SK-N-SH (cell line): ENCODE measurements at regions not wholly inside any gene's neighbourhood (a gene's known extent, or its start where the extent isn't known, plus 50 kb on each side); places are given as distances from the start of the nearest gene placed in this dataset.

ENCODE experiments used
- CTCF ChIA-PET: fragments of 300-600, 350-600 bp; formaldehyde crosslinking; extraction: SDS; loops from one replicate; lab custom pipeline; 2021; lab: Yijun Ruan, JAX
- POLR2A ChIA-PET: fragments of 350-600 bp; sonication (Branson Sonifier 250); formaldehyde crosslinking; extraction: SDS; loops from one replicate; lab custom pipeline; 2020; ENCODE audit warnings: antibody characterized with exemption, inconsistent platforms; lab: Yijun Ruan, JAX
- DNase-seq: peaks from one replicate; pipeline ENCODE4 v3.0.0; 2012
- H2AFZ ChIP-seq: fragments of 200-600 bp; sonication (generic); 2 replicates; pipeline ENCODE4 v1.8.1; 2016; ENCODE audit warnings: antibody characterized with exemption, mild to moderate bottlenecking, low read depth
- H3F3A ChIP-seq: fragments of 200-600 bp; sonication (generic); replicated peaks from 2 replicates; pipeline ENCODE3; 2016; ENCODE audit warnings: antibody characterized with exemption, mild to moderate bottlenecking; ENCODE audit not compliant: insufficient read depth
- H3K27ac ChIP-seq, 2 experiments: fragments of 200-500 bp in 1 of 2; fragments of 200-600 bp in 1 of 2; sonication (Bioruptor generic) in 1 of 2; sonication (generic), shearing (Covaris generic) in 1 of 2; 2 replicates each; pipeline versions ENCODE4 v1.5.1 to v1.6.1; 2014 to 2016; ENCODE audit warnings: low read depth in 2 of 2, inconsistent platforms in 1 of 2, low read length in 1 of 2, mild to moderate bottlenecking in 1 of 2, mixed read lengths in 1 of 2
- H3K27me3 ChIP-seq: fragments of 200-600 bp; sonication (generic), shearing (Covaris generic); 2 replicates; pipeline ENCODE4 v1.6.1; 2016; ENCODE audit warnings: mixed run types; ENCODE audit not compliant: insufficient read depth
- H3K36me3 ChIP-seq, 2 experiments: fragments of 200-500 bp in 1 of 2; fragments of 200-600 bp in 1 of 2; sonication (Bioruptor generic) in 1 of 2; sonication (generic) in 1 of 2; replicated peaks in 1 of 2; 2 replicates each; pipeline versions ENCODE3 to v1.5.1; 2014 to 2016; ENCODE audit warnings: low read length in 1 of 2, mild to moderate bottlenecking in 1 of 2; ENCODE audit not compliant: insufficient read depth in 2 of 2, control insufficient read depth in 1 of 2
- H3K4me1 ChIP-seq, 2 experiments: fragments of 200-500 bp in 1 of 2; fragments of 200-600 bp in 1 of 2; sonication (Bioruptor generic) in 1 of 2; sonication (generic), shearing (Covaris generic) in 1 of 2; 2 replicates each; pipeline versions ENCODE4 v1.5.1 to v1.6.1; 2014 to 2016; ENCODE audit warnings: low read depth in 1 of 2, low read length in 1 of 2, mixed run types in 1 of 2; ENCODE audit not compliant: insufficient read depth in 2 of 2, control insufficient read depth in 1 of 2
- H3K4me2 ChIP-seq: fragments of 200-600 bp; sonication (generic), shearing (Covaris generic); 2 replicates; pipeline ENCODE4 v1.6.1; 2017; ENCODE audit warnings: mixed run types
- H3K4me3 ChIP-seq, 2 experiments: fragments of 200-500 bp in 1 of 2; fragments of 200-600 bp in 1 of 2; sonication (Bioruptor generic) in 1 of 2; sonication (generic), shearing (Covaris generic) in 1 of 2; 2 replicates each; pipeline versions ENCODE4 v1.5.1 to v1.8.1; 2014 to 2016; ENCODE audit warnings: low read depth in 2 of 2, inconsistent platforms in 1 of 2, low read length in 1 of 2, mild to moderate bottlenecking in 1 of 2, mixed read lengths in 1 of 2, moderate library complexity in 1 of 2
- H3K79me2 ChIP-seq: fragments of 200-600 bp; sonication (generic); 2 replicates; pipeline ENCODE4 v1.8.1; 2017; ENCODE audit warnings: mild to moderate bottlenecking; ENCODE audit not compliant: insufficient read depth
- H3K9ac ChIP-seq: fragments of 200-600 bp; sonication (generic); 2 replicates; pipeline ENCODE4 v1.6.1; 2017; ENCODE audit warnings: mixed run types
- H3K9me2 ChIP-seq: fragments of 200-600 bp; sonication (generic); 2 replicates; pipeline ENCODE4 v1.6.1; 2017; ENCODE audit warnings: mixed run types
- H3K9me3 ChIP-seq: fragments of 200-600 bp; sonication (generic); 2 replicates; pipeline ENCODE4 v1.6.1; 2017; ENCODE audit warnings: mixed run types, mild to moderate bottlenecking, moderate library complexity
- H4K20me1 ChIP-seq: fragments of 200-600 bp; sonication (generic); 2 replicates; pipeline ENCODE4 v1.6.1; 2017; ENCODE audit warnings: mild to moderate bottlenecking, mixed run types; ENCODE audit not compliant: insufficient read depth
- ELF1 ChIP-seq: IDR thresholded peaks from 2 replicates; pipeline ENCODE4 v1.4.0; 2012
- EP300 ChIP-seq, 2 experiments: IDR thresholded peaks; 2 replicates each; pipeline versions ENCODE4 v1.4.0 to v1.6.1; 2012; ENCODE audit warnings: borderline replicate concordance in 1 of 2, low read depth in 1 of 2, low read length in 1 of 2
- EZH2phosphoT487 ChIP-seq: fragments of 200-600 bp; sonication (generic); IDR thresholded peaks from 2 replicates; pipeline ENCODE4 v1.6.1; 2017; ENCODE audit warnings: low read depth, mixed run types, mild to moderate bottlenecking, antibody characterized with exemption, moderate library complexity, borderline replicate concordance
- FOSL2 ChIP-seq: IDR thresholded peaks from 2 replicates; pipeline ENCODE4 v1.4.0; 2012; ENCODE audit warnings: low read depth, mild to moderate bottlenecking, moderate library complexity, borderline replicate concordance
- FOXJ3 ChIP-seq: sonication (generic); formaldehyde crosslinking; IDR thresholded peaks from 2 replicates; pipeline ENCODE4 v1.5.1; 2020; ENCODE audit warnings: mild to moderate bottlenecking, missing genetic modification reagents
- FOXM1 ChIP-seq: IDR thresholded peaks from 2 replicates; pipeline ENCODE4 v1.4.0; 2012; ENCODE audit warnings: low read depth, mild to moderate bottlenecking
- GABPA ChIP-seq: IDR thresholded peaks from 2 replicates; pipeline ENCODE4 v1.4.0; 2012; ENCODE audit warnings: low read depth, mild to moderate bottlenecking
- GATA2 ChIP-seq: sonication (generic); formaldehyde crosslinking; IDR thresholded peaks from 2 replicates; pipeline ENCODE4 v1.5.0; 2020; ENCODE audit warnings: mild to moderate bottlenecking, missing genetic modification reagents
- IRF3 ChIP-seq: fragments of 150-350 bp; IDR thresholded peaks from 2 replicates; pipeline ENCODE4 v1.6.1; 2016; ENCODE audit warnings: mild to moderate bottlenecking, low read depth, low read length
- JUND ChIP-seq: IDR thresholded peaks from 2 replicates; pipeline ENCODE4 v1.4.0; 2012
- MEF2A ChIP-seq: IDR thresholded peaks from 2 replicates; pipeline ENCODE4 v1.4.0; 2012; ENCODE audit warnings: low read depth, borderline replicate concordance
- NFIC ChIP-seq: IDR thresholded peaks from 2 replicates; pipeline ENCODE4 v1.4.0; 2012; ENCODE audit warnings: borderline replicate concordance
- NRF1 ChIP-seq: IDR thresholded peaks from 2 replicates; pipeline ENCODE4 v1.6.1; 2012; ENCODE audit warnings: low read depth, mild to moderate bottlenecking, low read length
- PBX3 ChIP-seq: IDR thresholded peaks from 2 replicates; pipeline ENCODE4; 2012
- SMC3 ChIP-seq: IDR thresholded peaks from 2 replicates; pipeline ENCODE4 v1.6.1; 2012; ENCODE audit warnings: low read depth, low read length, improper control_type of control experiment
- TCF12 ChIP-seq: IDR thresholded peaks from 2 replicates; pipeline ENCODE4 v1.4.0; 2012
- USF1 ChIP-seq: IDR thresholded peaks from 2 replicates; pipeline ENCODE4 v1.4.0; 2012; ENCODE audit warnings: low read depth, borderline replicate concordance
- USF2 ChIP-seq: fragments of 150-350 bp; IDR thresholded peaks from 2 replicates; pipeline ENCODE4 v1.6.1; 2017; ENCODE audit warnings: antibody characterized with exemption, low read length, low read depth, borderline replicate concordance
- YY1 ChIP-seq: IDR thresholded peaks from 2 replicates; pipeline ENCODE4 v1.4.0; 2012; ENCODE audit warnings: low read depth, mild to moderate bottlenecking
- ZBTB33 ChIP-seq: IDR thresholded peaks from 2 replicates; pipeline ENCODE4 v1.4.0; 2012; ENCODE audit warnings: low read depth, borderline replicate concordance
- WGBS: methylation state at CpG from one replicate; pipeline ENCODE4 v1.1.6; 2017; ENCODE audit warnings: low lambda C conversion rate; 5-methylcytosine and 5-hydroxymethylcytosine counted together

- ChIA-PET POLR2A (no interaction called here), CTCF (no interaction called here)
- WGBS, result 82% methylated on average over 6 of the region's 6 CpGs
Measured at GRCh38 chr1:116819081-116819480, 64.9 kb downstream of the CD2 start.

More at GRCh38 chr1:116819081-116819480, 64.9 kb downstream of the CD2 start:
- H2AFZ ChIP-seq, result no peak overlapping the region
- no peak overlapping the region for H3K9ac ChIP-seq
- H3K27me3 ChIP-seq, result no peaks in the 10 kb centered on the region
- H3K79me2 ChIP-seq, result no peaks in the 10 kb centered on the region
- TF ChIP-seq NFIC (no peak), PBX3 (no peak), NRF1 (no peak), YY1 (no peak), JUND (no peak), SMC3 (no peak), MEF2A (no peak), USF1 (no peak), TCF12 (no peak), IRF3 (no peak), FOSL2 (no peak), GATA2 (CRISPR knock-in tag) (no peak), EP300 (IDR thresholded peaks at IDR 0.05; ENCODE audit: borderline replicate concordance in 1 of 2, low read depth in 1 of 2, low read length in 1 of 2) (no peak), USF2 (no peak), GABPA (no peak), FOXJ3 (CRISPR knock-in tag) (no peak), ZBTB33 (no peak), ELF1 (no peak), EZH2phosphoT487 (no peak), FOXM1 (no peak)
- H3K4me3 ChIP-seq, result no peak overlapping the region
- peaks cover 0 to 8% of the 10 kb centered on the region in 2 experiments; a peak in 2 of 4 replicates for H3K4me1 ChIP-seq
- no peak overlapping the region for H3K4me2 ChIP-seq
- no peak for DNase-seq
- H3K36me3 ChIP-seq, result no peaks in the 10 kb centered on the region
- no peak overlapping the region for H3K27ac ChIP-seq
- H3F3A ChIP-seq, result no peaks in the 10 kb centered on the region
- no peaks in the 10 kb centered on the region for H3K9me2 ChIP-seq
- H3K9me3 ChIP-seq, result no peaks in the 10 kb centered on the region
- H4K20me1 ChIP-seq, result no peaks in the 10 kb centered on the region
